ENCODE measurements at regions not wholly inside any gene's neighbourhood (a gene's known extent, or its start where the extent isn't known, plus 50 kb on each side); places are given as distances from the start of the nearest gene placed in this dataset.

DNA sequence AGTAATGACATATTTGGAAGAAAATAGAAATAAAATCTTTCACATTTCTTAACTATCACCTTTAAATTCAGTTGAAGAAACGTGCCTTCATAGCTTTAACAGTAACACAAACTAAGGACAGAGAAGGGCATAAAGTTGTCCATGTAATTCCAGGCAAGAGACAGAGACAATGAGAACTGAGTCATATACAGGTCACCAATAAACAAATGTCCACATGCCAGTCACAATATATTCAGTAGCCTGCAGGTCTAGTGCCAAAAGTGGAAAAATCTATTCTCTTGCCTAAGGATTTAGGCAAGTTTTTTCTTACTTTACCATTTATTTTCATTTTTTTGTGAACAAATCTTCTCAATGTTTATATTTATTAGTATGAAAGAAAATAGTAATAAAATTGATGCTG, 1711.5 kb upstream of the NUDT12 start:
- Histone ChIP-seq H3K4me3 (ENCODE audit: low read depth, low read length) (no peak overlapping the region), H3K27me3 (ENCODE audit: insufficient read depth, low read length) (no peaks in the 10 kb centered on the region), H2AFZ (ENCODE audit: low read length, unreplicated experiment) (no peak overlapping the region), H3K4me1 (ENCODE audit: control insufficient read depth, insufficient read depth, low read length, unreplicated experiment) (peaks cover 3% of the 10 kb centered on the region), H3K36me3 (ENCODE audit: insufficient read depth, low read length) (no peaks in the 10 kb centered on the region), H3K27ac (ENCODE audit: low read depth, low read length) (no peak overlapping the region), H3K79me2 (ENCODE audit: control insufficient read depth, insufficient read depth, low read length, unreplicated experiment) (no peaks in the 10 kb centered on the region)

DNA sequence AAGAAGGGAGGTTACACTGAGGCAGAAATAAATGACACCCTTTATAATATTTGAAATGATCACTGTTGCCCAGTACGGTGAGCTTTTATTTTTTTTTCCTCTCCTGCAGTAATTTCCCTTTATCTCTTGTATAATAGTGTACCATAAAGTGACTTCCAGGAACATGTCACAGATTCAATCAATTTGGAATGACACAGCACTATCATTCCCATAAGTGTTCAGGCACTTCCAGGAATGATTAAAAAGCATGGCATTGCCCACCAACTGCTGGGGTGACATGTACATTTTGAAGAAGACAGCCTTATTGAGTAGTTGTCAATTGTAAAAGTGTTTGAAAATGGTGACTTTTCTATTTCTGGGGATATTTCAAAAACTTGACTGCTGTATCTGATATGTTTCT, 1700.9 kb upstream of the NUDT12 start:
- Histone ChIP-seq H3K79me2 (ENCODE audit: control insufficient read depth, insufficient read depth, low read length, unreplicated experiment) (no peaks in the 10 kb centered on the region), H3K27me3 (ENCODE audit: insufficient read depth, low read length) (no peaks in the 10 kb centered on the region), H3K4me1 (ENCODE audit: control insufficient read depth, insufficient read depth, low read length, unreplicated experiment) (no peaks in the 10 kb centered on the region), H3K4me3 (ENCODE audit: low read depth, low read length) (no peak overlapping the region), H2AFZ (ENCODE audit: low read length, unreplicated experiment) (peak overlapping the region; percentile 37), H3K27ac (ENCODE audit: low read depth, low read length) (no peak overlapping the region), H3K36me3 (ENCODE audit: insufficient read depth, low read length) (no peaks in the 10 kb centered on the region)

DNA sequence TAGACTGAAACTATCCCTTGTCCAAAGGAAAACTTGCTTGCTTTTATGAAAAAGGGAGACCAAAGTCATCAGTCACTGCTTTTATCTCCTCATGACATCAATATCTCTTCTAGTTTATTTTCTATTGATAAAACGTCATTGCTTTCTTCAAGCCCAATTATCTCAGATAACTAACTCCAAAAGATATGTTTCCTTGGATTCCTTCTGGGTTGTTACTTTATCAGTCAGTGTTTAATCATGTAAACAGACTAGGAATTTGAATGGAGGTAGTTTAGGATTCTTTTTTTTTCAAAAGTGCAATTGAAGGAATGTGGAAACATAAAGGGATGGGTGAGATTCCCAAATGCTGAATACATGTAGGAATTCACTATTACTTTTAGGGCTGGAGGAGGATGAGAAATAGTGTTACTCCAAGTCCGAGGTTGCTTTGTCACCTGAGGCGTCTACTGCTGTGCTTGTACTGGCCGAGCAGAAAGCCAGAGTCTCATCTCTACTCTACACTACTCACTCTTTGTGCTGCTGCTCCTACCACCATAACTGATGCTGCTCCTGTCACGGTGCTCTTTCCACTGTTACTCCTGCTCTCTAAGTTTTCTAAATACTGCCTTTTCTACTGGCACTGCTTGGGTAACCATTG, 1697.1 kb upstream of the NUDT12 start:
- Histone ChIP-seq H3K27ac (ENCODE audit: low read depth, low read length) (no peak overlapping the region), H3K79me2 (ENCODE audit: control insufficient read depth, insufficient read depth, low read length, unreplicated experiment) (no peaks in the 10 kb centered on the region), H3K27me3 (ENCODE audit: insufficient read depth, low read length) (no peaks in the 10 kb centered on the region), H3K36me3 (ENCODE audit: insufficient read depth, low read length) (no peaks in the 10 kb centered on the region), H2AFZ (ENCODE audit: low read length, unreplicated experiment) (peak overlapping the region; percentile 60), H3K4me3 (ENCODE audit: low read depth, low read length) (no peak overlapping the region), H3K4me1 (ENCODE audit: control insufficient read depth, insufficient read depth, low read length, unreplicated experiment) (no peaks in the 10 kb centered on the region)

DNA sequence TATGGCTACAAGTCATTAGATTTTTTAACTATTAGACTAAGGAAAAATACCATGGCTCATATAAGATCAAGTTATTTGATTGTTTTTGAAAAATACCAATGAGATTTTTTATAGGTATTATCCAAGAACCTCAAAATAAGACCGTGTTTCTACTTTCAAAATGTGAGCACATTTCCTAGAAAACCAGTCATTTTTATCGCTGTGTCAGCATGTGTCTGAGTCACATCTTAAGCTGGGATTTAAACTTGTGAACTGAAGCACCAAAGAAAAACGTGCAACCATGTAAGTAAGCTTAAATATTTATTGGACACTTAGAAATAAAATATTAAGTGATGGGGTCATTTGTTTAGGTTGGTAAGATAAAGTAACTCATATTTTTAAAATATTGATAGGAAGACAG, 1676.0 kb upstream of the NUDT12 start:
- Histone ChIP-seq H2AFZ (ENCODE audit: low read length, unreplicated experiment) (no peak overlapping the region), H3K4me3 (ENCODE audit: low read depth, low read length) (no peak overlapping the region), H3K79me2 (ENCODE audit: control insufficient read depth, insufficient read depth, low read length, unreplicated experiment) (no peaks in the 10 kb centered on the region), H3K27ac (ENCODE audit: low read depth, low read length) (no peak overlapping the region), H3K27me3 (ENCODE audit: insufficient read depth, low read length) (no peaks in the 10 kb centered on the region), H3K4me1 (ENCODE audit: control insufficient read depth, insufficient read depth, low read length, unreplicated experiment) (no peaks in the 10 kb centered on the region), H3K36me3 (ENCODE audit: insufficient read depth, low read length) (no peaks in the 10 kb centered on the region)

DNA sequence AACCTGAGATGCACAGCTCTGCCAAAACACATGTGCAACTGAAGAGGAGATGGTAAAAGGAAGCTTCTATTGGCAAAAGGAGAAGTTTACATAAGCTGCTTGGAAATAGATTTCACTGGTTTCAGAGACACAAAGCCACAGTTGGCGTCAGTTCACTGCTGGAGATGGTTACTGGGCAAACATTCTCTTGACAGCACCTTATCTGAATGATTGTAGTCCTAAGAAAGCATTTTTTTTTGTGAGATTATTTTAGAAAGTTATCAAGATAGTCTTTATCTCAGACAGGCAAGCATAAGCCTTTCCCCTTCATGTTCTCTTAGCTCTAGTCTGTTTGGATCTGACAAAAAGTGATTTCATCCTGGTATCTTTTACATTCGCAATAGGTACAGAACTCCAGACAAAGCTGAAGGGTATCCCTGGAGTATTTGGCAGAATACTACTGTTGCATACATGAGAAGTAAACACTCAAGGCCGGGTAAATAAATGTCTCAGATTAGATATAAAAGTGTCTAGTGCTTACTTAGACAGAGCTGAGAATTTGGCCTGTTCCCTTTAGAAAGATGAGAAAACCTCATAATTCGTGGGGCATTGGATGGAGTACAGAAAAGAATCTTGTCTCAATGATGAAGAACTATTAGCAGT, 1668.0 kb upstream of the NUDT12 start:
- no peak overlapping the region for H3K27ac ChIP-seq (ENCODE audit: low read depth, low read length)
- no peaks in the 10 kb centered on the region for H3K79me2 ChIP-seq (ENCODE audit: control insufficient read depth, insufficient read depth, low read length, unreplicated experiment)
- H3K27me3 ChIP-seq (ENCODE audit: insufficient read depth, low read length), result no peaks in the 10 kb centered on the region
- no peaks in the 10 kb centered on the region for H3K36me3 ChIP-seq (ENCODE audit: insufficient read depth, low read length)
- H3K4me1 ChIP-seq (ENCODE audit: control insufficient read depth, insufficient read depth, low read length, unreplicated experiment), result no peaks in the 10 kb centered on the region
- H3K4me3 ChIP-seq (ENCODE audit: low read depth, low read length), result no peak overlapping the region
- H2AFZ ChIP-seq (ENCODE audit: low read length, unreplicated experiment), result no peak overlapping the region

DNA sequence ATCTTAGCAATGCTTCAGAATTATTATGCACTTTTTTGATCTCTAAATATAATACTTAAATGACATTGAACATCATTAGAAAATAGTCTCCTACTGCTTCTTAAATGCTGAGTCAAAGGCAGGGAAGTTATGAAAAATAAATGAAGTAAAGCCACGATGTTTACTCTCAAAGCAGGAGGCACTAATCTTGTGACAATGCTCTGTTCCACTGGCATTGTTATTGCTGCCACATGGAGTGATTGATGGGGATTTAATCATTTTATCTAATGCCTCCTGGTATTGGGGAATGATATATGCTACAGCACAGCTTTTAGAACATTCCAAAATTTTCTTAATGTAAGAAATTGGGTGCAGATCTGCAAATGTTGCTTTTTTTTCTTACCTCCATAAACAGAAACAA, 1655.4 kb upstream of the NUDT12 start:
- H3K79me2 ChIP-seq (ENCODE audit: control insufficient read depth, insufficient read depth, low read length, unreplicated experiment), result no peaks in the 10 kb centered on the region
- H3K36me3 ChIP-seq (ENCODE audit: insufficient read depth, low read length), result no peaks in the 10 kb centered on the region
- no peak overlapping the region for H3K27ac ChIP-seq (ENCODE audit: low read depth, low read length)
- H3K27me3 ChIP-seq (ENCODE audit: insufficient read depth, low read length), result no peaks in the 10 kb centered on the region
- no peak overlapping the region for H3K4me3 ChIP-seq (ENCODE audit: low read depth, low read length)
- peak overlapping the region; percentile 28 for H2AFZ ChIP-seq (ENCODE audit: low read length, unreplicated experiment)
- no peaks in the 10 kb centered on the region for H3K4me1 ChIP-seq (ENCODE audit: control insufficient read depth, insufficient read depth, low read length, unreplicated experiment)

DNA sequence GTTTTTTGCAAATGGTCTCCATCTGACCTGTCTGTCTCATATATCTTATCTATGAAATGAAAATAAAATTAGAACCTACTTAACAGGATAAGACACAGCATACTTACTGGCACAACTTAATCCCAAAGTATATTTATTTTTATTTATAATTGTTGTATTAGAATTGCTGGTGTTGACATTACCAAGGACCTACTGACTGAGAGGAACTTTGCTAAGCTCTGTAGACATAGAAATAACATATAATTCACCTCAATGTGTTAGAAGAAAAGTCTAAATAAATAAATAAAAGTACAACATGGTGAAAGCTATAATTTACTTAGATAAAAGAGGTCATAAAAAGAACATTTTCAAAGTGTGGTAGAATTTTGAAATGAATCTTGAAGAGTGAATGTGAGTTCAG, 1650.5 kb upstream of the NUDT12 start:
- H3K27me3 ChIP-seq (ENCODE audit: insufficient read depth, low read length), result no peaks in the 10 kb centered on the region

DNA sequence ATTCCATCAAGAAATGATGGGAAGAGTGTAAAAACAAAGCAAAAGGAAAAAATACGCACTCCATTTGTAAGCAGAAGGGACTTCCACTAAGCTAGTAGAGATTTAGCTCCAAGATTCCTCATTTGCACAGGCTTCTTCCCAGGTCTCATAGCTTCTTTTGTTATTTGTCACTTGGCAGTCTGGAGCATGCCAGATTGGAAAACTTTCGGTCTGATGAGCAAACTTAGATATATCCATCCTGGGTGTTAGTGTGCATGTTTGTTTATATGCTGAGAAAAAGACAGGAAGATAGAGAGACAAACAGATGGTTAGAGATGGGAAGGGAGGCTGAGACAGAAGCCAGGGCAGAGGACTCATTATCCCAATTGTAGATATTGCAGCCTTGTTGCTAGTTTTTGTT, 1644.5 kb upstream of the NUDT12 start:
- no peaks in the 10 kb centered on the region for H3K4me1 ChIP-seq (ENCODE audit: control insufficient read depth, insufficient read depth, low read length, unreplicated experiment)
- no peak overlapping the region for H3K27ac ChIP-seq (ENCODE audit: low read depth, low read length)
- no peaks in the 10 kb centered on the region for H3K79me2 ChIP-seq (ENCODE audit: control insufficient read depth, insufficient read depth, low read length, unreplicated experiment)
- H3K36me3 ChIP-seq (ENCODE audit: insufficient read depth, low read length), result no peaks in the 10 kb centered on the region
- H3K27me3 ChIP-seq (ENCODE audit: insufficient read depth, low read length), result no peaks in the 10 kb centered on the region
- no peak overlapping the region for H3K4me3 ChIP-seq (ENCODE audit: low read depth, low read length)
- H2AFZ ChIP-seq (ENCODE audit: low read length, unreplicated experiment), result peak overlapping the region; percentile 61

More for the DNA sequence above, 1650.5 kb upstream of the NUDT12 start:
- Histone ChIP-seq H3K27ac (ENCODE audit: low read depth, low read length) (no peak overlapping the region), H3K79me2 (ENCODE audit: control insufficient read depth, insufficient read depth, low read length, unreplicated experiment) (no peaks in the 10 kb centered on the region), H3K4me1 (ENCODE audit: control insufficient read depth, insufficient read depth, low read length, unreplicated experiment) (no peaks in the 10 kb centered on the region), H3K4me3 (ENCODE audit: low read depth, low read length) (no peak overlapping the region), H3K36me3 (ENCODE audit: insufficient read depth, low read length) (no peaks in the 10 kb centered on the region), H2AFZ (ENCODE audit: low read length, unreplicated experiment) (no peak overlapping the region)

DNA sequence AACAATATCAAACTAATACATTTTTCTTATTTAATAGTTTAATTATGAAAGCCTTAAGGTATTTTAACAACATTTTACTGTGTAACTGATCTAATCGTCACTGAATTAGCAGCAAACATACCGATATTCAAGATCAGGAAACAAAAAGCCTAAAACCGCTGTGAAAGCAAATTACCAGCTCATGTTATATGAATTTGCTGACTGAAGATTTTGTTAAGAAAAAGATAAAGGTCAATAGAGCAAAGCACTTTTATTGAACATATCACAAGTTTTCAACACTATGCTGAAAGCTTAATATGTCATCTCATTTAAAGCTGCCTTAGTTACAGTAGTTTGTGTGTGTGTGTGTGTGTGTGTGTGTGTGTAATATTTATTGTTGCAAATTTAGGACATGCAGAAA, 1634.9 kb upstream of the NUDT12 start:
- no peak overlapping the region for H3K27ac ChIP-seq (ENCODE audit: low read depth, low read length)
- no peaks in the 10 kb centered on the region for H3K79me2 ChIP-seq (ENCODE audit: control insufficient read depth, insufficient read depth, low read length, unreplicated experiment)
- no peak overlapping the region for H2AFZ ChIP-seq (ENCODE audit: low read length, unreplicated experiment)
- H3K4me1 ChIP-seq (ENCODE audit: control insufficient read depth, insufficient read depth, low read length, unreplicated experiment), result no peaks in the 10 kb centered on the region
- no peaks in the 10 kb centered on the region for H3K27me3 ChIP-seq (ENCODE audit: insufficient read depth, low read length)
- no peak overlapping the region for H3K4me3 ChIP-seq (ENCODE audit: low read depth, low read length)
- no peaks in the 10 kb centered on the region for H3K36me3 ChIP-seq (ENCODE audit: insufficient read depth, low read length)

DNA sequence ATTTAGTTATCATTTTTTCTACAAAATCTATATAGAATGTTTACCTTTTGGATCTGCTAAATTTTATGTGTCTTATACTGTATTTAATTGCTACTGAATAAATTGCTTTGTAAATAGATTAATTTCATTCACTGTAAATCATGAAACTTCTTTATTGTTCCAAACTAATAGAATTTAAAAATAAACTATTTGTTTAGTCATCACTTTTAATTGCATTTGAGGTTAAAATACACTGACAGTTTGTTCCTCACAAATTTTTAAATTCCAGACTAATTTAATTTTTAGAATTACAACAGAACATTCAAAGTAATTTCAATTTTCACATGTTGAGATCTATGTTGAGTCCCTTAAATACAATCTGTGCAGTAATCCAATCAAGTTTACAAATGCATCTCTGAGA, 1633.2 kb upstream of the NUDT12 start:
- no peaks in the 10 kb centered on the region for H3K27me3 ChIP-seq (ENCODE audit: insufficient read depth, low read length)
- no peaks in the 10 kb centered on the region for H3K4me1 ChIP-seq (ENCODE audit: control insufficient read depth, insufficient read depth, low read length, unreplicated experiment)
- H3K79me2 ChIP-seq (ENCODE audit: control insufficient read depth, insufficient read depth, low read length, unreplicated experiment), result no peaks in the 10 kb centered on the region
- no peak overlapping the region for H3K27ac ChIP-seq (ENCODE audit: low read depth, low read length)
- no peaks in the 10 kb centered on the region for H3K36me3 ChIP-seq (ENCODE audit: insufficient read depth, low read length)
- no peak overlapping the region for H2AFZ ChIP-seq (ENCODE audit: low read length, unreplicated experiment)
- H3K4me3 ChIP-seq (ENCODE audit: low read depth, low read length), result no peak overlapping the region

DNA sequence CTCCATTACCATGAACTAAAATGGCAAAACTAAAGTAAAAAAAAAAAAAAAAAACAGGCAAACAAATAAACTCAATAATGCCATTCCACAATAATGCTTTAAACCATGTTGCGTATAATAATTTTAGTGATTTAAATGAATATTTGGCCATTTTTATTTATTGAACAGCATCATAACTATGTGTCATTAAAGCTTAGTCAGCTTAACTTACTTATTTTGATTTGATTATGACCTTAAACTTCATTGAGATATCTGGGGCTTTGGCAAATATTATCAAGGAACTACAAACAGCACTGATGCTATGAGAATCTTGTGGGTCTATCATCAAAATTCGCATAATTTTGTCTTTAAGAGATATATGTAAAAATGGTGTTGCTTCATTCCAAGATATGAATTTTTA, 1610.3 kb upstream of the NUDT12 start:
- no peaks in the 10 kb centered on the region for H3K36me3 ChIP-seq (ENCODE audit: insufficient read depth, low read length)
- no peaks in the 10 kb centered on the region for H3K79me2 ChIP-seq (ENCODE audit: control insufficient read depth, insufficient read depth, low read length, unreplicated experiment)
- no peak overlapping the region for H3K27ac ChIP-seq (ENCODE audit: low read depth, low read length)
- no peaks in the 10 kb centered on the region for H3K27me3 ChIP-seq (ENCODE audit: insufficient read depth, low read length)
- H2AFZ ChIP-seq (ENCODE audit: low read length, unreplicated experiment), result no peak overlapping the region
- H3K4me3 ChIP-seq (ENCODE audit: low read depth, low read length), result no peak overlapping the region
- peaks cover 7% of the 10 kb centered on the region for H3K4me1 ChIP-seq (ENCODE audit: control insufficient read depth, insufficient read depth, low read length, unreplicated experiment)

All from ACC112 (cell line).